HG02852 (cell line): ENCODE measurements at regions not wholly inside any gene's neighbourhood (a gene's known extent, or its start where the extent isn't known, plus 50 kb on each side); places are given as distances from the start of the nearest gene placed in this dataset.
"Not testable (repeated sequence)": the region's sequence is repeated elsewhere in the genome, so short reads cannot be mapped to it uniquely, and the experiment has no call there.

ENCODE experiments used
- ATAC-seq: cut with Tn5 transposase; IDR thresholded peaks from one replicate; pipeline ENCODE4 v1.9.1; 2021; ENCODE audit warnings: mild to moderate bottlenecking, moderate library complexity; ENCODE audit not compliant: unreplicated experiment

DNA sequence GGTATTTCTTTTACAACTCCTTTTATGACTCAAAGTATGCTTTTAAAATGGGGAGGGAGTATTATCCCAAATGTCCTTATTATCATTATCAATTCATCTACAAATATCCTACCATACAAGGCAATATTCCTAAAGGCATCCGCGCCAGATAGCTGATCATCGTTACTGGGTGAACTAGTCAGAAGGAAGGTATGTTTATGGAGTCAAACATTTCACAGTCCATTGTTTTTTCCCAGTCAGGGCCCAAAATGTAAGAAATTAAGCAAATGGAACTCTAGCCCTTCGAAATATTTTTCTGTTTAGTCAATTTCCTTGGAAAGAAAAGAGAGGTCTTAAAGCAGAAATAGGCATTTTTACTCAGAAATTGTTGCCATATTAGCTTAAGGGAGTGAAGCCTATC lies 188.5 kb upstream of the CCNG1 start:
- ATAC-seq, result no peak

- ATAC-seq, result no peak
Measured at GRCh38 chr5:163252950-163253349, 184.4 kb upstream of the CCNG1 start.

- ATAC-seq, result no peak
Measured at GRCh38 chr5:163259495-163259894, 177.9 kb upstream of the CCNG1 start.

GRCh38 chr5:163260471-163260870 lies 176.9 kb upstream of the CCNG1 start:
- no peak for ATAC-seq

GRCh38 chr5:163260961-163261360 lies 176.4 kb upstream of the CCNG1 start:
- ATAC-seq, result no peak

GRCh38 chr5:163261647-163262269 lies 175.6 kb upstream of the CCNG1 start:
- ATAC-seq, result no peak

DNA sequence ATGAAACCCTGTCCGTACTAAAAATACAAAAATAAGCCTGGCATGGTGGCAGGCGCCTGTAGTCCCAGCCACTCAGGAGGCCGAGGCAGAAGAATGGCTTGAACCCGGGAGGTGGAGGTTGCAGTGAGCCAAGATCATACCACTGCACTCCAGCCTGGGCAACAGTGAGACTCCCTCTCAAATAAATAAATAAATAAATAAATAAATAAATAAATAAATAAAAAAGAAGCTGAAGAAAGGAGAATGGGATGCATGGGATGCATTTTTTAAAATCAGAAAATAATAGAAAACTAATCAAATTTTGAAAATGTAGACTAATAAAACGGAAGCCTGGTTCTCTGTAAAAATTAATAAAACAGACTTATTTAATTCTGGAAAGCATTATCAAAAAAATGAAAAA lies 171.1 kb upstream of the CCNG1 start:
- not testable (repeated sequence) for ATAC-seq

- no peak for ATAC-seq
Measured at GRCh38 chr5:163269624-163270023, 167.8 kb upstream of the CCNG1 start.

DNA sequence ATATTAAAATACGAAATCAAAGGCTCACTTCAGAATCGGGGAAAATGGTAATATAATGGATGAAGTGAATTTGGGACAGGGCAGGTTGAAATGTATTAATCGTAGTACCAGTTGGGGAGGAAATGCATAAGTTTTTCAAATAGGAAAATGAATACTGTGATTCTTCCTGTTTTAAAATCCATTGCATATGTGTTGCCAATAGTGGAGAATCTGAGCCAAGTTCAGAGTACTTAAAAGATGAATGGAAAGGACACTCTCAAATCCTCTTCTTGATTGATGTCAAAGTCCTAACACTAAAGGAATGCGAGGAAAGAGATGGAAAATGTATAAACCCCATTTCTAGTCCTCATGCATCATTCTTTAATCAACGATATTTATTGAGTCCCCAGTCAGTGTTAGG lies 160.9 kb upstream of the CCNG1 start:
- no peak for ATAC-seq

DNA sequence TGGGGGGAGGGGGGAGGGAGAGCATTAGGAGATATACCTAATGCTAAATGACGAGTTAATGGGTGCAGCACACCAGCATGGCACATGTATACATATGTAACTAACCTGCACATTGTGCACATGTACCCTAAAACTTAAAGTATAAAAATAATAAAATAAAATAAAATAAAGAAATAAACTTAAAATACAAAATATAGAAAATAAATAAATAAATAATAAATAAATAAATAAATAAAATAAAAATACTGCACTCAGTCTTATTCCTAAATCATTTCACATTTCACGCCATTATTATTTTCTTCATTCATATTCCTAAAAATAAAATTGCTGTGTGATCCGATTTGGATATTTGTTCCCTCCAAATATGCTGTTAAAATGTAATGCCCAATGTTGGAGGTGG lies 156.5 kb upstream of the CCNG1 start:
- not testable (repeated sequence) for ATAC-seq

DNA sequence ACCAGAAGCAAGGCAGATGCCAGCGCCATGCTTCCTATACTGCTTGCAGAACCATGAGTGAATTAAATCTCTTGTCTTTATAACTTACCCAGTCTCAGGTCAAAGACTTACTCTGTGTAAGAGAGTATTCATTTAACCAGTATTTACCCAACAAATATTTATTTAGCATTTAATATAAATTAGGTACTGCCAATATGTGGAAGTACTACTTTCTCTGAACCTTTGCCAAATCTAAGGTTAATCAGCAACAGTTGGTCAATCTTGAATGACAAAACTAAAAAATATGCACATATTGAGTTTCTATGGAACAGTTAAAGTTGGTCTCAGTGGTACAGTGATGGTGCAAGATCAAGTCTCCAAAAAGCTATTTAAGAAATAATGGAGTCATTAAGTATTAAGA lies 155.9 kb upstream of the CCNG1 start:
- ATAC-seq, result no peak

DNA sequence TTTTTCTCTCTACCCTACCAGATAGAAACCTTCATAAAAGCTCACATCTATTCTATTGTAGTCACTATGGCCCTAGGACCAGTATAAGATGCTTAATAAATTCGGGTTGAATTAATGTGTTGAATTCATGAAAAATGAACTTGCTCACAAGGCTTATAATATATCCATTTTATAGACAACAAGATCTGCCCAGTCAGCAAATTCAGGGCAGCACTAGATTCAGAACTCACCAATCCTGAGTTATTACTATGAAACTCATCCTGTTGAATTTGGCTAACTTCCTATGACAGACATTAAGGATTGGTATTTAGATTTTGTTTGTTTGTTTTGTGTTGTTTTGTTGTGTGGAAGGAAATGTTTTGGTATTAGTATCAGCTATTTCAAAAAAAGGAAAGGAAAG lies 143.6 kb upstream of the CCNG1 start:
- ATAC-seq, result no peak

- ATAC-seq, result no peak
Measured at GRCh38 chr5:163303718-163304117, 133.7 kb upstream of the CCNG1 start.

- no peak for ATAC-seq
Measured at GRCh38 chr5:163305655-163306054, 131.7 kb upstream of the CCNG1 start.

- peak; percentile 43 for ATAC-seq
Measured at GRCh38 chr5:163306421-163306820, 131.0 kb upstream of the CCNG1 start.

- ATAC-seq, result no peak
Measured at GRCh38 chr5:163309914-163310313, 127.5 kb upstream of the CCNG1 start.

DNA sequence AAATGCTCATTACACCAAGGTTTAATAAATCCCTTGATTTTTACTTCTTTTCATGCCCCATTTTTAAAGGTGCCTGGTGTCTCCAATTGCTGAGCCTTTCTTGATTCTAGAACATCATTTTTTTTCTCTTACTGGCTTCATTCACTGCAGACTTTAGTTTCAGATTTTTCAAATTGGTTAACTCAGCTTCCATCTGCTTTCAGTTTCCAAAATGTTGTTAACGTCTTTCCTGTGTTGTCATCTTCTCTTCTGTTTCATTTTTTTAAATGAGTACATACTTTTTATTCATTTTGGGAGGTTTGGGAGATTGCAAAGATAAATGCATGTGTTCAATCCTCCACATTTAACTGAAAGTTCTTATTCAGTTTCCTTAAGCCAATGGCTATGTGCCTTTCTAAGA lies 126.4 kb upstream of the CCNG1 start:
- ATAC-seq, result no peak

- ATAC-seq, result no peak
Measured at GRCh38 chr5:163312598-163312997, 124.8 kb upstream of the CCNG1 start.

DNA sequence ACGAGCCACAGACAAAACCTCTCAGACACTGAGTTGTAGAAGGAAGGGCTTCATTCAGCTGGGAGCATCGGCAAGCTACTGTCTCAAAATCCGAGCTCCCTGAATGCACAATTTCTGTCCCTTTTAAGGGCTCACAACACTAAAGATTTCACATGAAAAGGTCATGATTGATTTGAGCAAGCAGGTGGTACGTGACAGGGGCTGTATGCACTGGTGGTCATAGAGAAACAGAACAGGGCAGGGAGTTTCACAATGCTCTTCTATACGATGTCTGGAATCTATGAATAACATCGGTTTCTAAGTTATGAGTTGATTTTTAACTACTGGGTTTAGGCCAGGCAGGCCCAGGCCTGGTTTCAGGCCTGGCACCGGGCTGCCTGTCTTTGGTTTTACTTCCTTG lies 124.3 kb upstream of the CCNG1 start:
- not testable (repeated sequence) for ATAC-seq

DNA sequence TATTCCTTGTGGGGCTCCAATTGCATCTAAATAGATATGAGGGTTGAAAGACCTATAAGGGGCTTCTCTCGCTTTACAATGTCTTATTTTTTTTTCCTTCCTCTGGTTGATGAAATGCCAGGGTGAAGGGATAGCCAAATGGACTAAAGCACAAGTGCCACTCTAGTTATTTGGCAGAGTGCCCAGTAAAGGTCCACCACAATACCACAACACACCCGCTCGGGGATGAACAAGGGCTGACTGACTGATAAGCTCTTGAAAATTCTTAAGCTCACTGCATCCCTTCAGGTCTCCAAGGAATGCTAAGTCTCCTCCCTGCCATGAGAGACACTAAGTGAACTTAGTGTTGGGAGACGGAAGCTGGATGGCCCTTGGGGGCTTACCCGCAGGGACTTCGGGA lies 121.0 kb upstream of the CCNG1 start:
- ATAC-seq, result not testable (repeated sequence)

- no peak for ATAC-seq
Measured at GRCh38 chr5:163318707-163319106, 118.7 kb upstream of the CCNG1 start.

GRCh38 chr5:163321511-163321910 lies 115.9 kb upstream of the CCNG1 start:
- no peak for ATAC-seq
